HG02973 (cell line): ENCODE measurements at regions not wholly inside any gene's neighbourhood (a gene's known extent, or its start where the extent isn't known, plus 50 kb on each side); places are given as distances from the start of the nearest gene placed in this dataset.

Source experiments
- ATAC-seq: cut with Tn5 transposase; IDR thresholded peaks from one replicate; pipeline ENCODE4 v1.9.1; 2021; ENCODE audit warnings: moderate library complexity; ENCODE audit not compliant: unreplicated experiment

DNA sequence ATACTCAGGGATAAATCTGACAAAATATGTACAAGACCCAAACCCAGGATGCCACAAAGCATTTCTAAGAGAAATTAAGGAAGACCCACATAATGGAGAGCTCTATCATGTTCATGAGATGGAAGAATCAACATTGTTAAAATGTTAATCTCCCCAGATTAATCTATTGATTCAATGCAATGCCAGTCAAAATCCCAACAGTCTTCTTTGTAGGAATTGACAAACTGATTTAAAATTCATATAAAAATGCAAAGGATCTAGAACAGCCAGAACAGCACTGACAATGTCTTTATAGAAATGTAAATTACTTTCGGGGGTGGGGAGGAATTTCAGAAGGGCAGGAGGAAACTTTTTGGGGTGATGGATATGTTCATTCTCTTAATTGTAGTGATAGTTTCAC, 281.6 kb upstream of the SEMA6A start:
- ATAC-seq, result no peak

DNA sequence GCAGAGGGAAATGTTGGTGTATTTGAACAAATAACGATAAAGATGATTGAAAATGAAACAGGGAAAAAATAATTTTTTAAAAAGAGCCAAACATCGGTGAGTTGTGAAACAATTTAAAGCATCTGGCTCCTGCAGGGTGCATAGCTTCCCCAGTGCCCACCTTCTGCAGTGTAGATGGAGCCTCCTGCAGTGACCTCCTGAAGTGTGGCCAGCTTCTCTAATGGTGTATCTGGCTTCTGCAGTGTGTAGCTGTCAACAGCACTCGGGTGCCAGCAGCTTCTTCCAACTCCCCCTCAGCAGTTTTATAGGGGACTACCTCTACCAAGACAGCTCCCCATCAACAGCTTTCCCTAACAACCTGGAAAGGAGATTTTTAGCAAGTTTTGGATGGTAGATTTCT, 279.4 kb upstream of the SEMA6A start:
- ATAC-seq, result no peak

DNA sequence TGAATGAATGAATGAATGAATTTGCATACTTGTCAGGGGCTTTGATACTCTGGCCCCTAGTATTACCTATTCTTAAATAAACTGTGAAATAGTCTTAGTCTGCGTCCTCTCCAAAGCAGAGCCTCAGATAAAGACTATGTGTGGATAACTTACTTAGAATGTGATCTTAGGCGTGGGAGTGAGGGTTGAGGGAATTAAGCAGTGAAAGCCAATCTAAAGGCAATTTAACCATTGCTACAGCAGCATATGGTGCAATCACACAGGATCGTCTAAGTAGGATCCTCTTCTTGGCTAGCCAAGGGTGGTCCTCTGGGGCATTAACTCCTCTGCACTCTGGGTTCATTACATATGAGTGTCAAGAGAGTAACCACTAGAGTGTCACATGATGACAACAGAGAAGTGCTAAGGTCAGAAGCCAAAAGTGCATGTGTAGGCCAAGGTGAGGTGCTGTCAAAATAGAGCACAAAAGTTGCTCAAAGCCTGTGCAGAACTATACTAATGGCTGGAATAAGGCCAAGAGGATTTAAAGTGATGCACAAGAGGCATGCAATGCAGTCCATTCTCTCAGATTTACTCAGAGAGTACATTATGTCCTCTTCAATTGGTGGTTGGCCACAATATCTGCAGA, 274.4 kb upstream of the SEMA6A start:
- no peak for ATAC-seq

DNA sequence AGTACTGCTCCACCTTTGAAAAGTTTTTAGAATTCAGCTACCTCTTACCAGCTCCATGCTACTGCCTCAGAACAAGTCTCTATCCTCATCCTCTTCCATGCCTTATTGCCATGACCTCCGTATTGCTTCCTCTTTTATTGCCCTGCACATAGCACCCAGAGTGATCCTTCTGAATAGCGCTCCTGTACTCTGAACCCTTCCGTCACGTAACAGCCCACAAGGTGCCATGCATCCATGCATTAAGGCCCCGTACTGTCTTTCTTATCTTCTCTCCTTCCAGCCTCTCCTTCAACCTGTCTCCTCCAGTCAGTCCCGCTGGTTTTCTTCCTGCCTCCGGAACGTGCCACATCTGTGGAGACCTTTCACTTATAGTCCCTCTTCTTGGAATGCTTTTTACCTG, 273.3 kb upstream of the SEMA6A start:
- no peak for ATAC-seq

DNA sequence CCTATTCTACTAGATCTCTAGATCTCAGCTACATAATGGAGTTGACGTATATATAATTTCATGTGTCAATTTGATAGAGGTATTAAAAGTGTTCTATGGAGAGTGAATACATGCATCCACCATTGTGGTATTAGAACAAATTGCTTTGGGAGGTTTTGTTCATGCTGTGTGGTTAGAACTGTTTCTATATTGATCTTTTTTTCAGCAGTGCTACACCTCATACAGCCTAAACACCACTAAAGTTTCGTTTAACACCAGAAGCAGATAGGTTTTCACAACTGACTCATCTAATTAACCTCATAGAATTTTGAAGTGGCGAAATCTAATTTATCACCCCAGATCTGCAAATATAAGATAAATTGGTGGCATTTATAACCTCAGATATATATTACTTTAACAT, 269.4 kb upstream of the SEMA6A start:
- no peak for ATAC-seq

DNA sequence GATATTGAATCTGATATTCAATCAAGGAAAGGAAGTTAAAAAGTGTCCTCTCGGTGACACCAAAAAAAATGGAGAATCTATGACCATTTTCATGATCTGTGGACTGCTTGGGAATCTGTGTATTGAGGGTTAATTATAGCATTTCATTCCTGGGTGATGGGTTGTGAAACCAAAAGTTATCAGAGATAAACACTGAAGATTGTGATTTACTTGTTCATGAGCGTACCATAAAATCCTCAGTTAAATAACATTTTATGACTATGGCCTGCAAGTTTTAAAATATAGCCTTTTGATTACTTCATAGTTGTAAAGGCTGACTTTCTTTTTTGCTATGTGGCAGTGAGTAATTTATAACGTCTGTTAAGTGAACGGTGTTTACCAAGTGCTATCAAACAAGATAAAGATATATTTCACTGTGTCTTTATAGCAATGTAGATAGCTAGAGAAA, 267.9 kb upstream of the SEMA6A start:
- no peak for ATAC-seq

DNA sequence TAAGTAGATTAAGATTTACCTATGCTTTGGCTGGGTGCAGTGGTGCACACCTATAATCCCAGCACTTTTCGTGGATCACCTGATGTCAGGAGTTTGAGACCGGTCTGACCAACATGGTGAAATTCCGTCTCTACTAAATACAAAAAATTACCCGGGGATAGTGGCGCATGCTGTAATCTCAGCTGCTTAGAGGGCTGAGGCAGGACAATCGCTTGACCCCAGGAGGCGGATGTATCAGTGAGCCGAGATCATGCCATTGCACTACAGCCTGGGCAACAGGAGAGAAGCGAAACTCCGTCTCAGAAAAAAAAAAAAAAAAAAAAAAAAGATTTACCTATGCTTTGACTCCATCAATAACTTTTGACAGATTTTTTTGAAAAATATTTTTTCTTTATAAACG, 267.1 kb upstream of the SEMA6A start:
- no peak for ATAC-seq

DNA sequence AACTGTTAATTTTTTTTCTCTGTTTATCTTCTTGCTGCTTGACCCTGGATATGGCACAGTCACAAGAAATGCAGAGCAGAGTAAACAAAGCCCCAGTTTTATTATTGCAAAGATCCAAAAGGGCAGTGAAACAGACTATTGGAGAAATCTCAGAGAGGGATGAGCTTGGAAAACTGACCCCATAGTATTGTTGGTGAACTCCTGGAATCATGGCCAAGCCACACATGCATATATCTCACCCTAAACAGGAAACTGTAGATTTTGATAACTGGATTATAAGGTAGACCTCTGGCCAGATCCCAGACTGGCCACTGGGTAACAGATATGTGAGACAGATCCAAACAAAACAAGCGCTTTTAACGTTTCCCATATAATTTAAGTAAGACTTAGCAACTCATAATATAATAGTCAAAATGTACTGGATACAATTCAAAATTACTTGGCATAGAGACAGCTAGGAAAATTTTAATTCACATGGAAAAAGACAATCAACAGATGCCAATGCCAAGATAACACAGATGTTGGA, 263.5 kb upstream of the SEMA6A start:
- ATAC-seq, result no peak

DNA sequence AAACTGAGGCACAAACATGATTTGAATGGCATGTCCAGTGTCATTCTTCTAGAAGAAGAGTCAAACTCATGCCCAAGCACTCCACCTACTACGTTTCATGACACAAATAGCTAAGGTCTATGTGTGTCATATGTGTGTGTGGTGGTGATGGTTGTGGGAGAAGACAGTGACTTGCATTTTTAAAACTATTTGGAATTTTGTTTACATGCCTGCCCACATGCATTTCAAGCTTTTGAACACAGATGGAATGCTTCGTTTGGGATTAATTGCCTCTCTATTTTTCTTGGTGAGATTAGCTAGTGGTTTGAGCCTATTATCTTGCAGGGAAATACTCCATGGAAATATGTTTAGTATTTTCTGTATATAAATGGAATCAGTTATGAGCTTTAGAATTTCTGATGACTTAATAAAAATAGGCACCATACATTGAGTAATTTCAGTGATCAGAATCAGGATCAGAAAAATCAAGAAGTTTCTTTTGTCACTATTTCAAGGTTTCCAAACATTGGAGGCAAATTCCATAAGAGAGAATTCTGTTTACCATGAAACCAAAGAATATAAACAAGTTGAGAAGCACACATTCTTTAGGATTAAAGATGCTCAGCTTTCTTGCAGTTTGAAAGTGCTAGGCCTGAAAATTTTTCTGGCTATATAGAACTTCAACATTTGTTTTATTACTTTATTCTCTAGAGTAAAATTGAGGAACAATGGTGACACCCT, 260.3 kb upstream of the SEMA6A start:
- no peak for ATAC-seq

DNA sequence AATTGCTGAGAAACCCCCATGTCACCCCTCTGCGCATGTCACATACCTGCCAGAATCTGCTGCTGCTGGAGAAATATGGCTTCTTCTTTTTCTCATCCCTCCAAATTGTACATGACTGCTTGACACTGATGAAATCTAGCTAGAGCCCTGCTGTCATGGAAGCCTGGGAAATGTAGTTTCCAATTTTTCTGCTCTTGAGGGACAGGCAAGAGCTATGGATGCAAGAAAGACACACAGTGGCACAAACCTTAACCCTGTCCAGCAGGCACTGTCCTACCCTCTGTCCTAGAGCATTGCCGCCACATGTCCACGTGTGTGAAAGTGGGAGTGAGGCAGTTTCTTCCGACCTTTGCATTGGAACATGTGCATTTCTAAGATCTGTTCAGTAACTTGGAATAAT, 255.5 kb upstream of the SEMA6A start:
- no peak for ATAC-seq

DNA sequence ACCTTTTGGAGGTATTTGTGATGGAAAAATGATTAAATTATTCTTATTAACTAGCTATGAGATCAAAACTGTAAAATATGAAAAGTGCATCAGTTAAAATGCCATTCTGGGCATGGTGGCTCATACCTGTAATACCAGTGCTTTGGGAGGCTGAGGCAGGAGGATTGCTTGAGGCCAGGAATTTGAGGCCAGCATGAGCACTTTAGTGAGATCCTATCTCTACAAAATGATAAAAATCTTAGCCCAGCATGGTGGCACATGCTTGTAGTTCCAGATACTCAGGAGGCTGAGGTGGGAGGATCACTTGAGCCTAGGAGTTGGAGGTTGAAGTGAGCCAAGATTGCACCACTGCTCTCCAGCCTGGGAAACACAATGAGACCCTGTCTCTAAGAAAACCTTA, 252.5 kb upstream of the SEMA6A start:
- ATAC-seq, result no peak

DNA sequence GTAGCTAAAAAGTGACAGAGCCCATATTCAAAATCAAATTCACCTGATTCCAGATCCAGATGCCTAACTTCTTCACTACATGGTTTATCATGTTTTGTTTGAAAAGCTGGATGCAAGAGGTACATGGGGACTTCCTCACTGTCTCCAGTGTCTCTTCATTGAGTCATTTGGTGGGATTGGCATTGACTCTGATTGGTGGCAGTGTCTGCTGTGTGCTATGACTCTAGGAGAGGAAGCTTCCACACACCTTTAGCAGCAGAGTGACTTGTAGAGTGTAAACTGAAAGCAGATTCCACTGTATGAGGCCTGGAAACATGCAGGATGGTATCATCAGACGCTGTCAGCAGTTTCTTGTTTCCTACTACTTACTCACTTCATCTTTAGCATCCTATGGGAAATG, 250.9 kb upstream of the SEMA6A start:
- no peak for ATAC-seq

DNA sequence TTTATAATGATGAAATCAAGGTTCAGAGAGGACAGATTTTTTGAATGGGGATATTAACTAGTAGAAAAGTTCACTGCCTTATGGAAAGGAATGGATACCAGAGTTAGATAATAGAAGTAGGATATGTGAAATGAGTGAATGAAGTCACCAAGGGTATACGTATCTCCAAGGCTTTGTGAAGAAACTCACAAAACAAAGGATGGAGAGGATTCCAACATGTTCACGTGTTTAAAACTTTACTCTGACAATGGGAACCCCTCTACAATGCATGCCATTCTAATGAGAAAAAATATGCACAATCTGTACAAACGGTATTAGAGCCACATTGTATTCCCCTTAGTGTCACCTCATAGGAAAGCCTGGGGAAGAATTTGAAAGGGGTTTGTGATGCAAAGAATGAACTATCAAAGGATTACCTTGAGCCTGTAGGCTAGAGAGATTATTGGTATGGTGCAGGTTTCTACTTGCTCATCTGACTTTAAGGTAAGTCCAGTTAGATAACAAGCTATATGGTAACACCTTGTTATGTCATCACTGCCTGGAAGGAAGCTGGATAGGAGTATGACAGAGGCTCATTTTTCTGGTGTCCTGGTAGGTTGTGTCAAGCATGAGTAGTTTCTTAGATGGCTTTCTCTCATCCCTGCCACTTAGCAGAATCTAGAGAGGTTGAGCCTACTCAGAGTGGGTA, 250.3 kb upstream of the SEMA6A start:
- no peak for ATAC-seq

DNA sequence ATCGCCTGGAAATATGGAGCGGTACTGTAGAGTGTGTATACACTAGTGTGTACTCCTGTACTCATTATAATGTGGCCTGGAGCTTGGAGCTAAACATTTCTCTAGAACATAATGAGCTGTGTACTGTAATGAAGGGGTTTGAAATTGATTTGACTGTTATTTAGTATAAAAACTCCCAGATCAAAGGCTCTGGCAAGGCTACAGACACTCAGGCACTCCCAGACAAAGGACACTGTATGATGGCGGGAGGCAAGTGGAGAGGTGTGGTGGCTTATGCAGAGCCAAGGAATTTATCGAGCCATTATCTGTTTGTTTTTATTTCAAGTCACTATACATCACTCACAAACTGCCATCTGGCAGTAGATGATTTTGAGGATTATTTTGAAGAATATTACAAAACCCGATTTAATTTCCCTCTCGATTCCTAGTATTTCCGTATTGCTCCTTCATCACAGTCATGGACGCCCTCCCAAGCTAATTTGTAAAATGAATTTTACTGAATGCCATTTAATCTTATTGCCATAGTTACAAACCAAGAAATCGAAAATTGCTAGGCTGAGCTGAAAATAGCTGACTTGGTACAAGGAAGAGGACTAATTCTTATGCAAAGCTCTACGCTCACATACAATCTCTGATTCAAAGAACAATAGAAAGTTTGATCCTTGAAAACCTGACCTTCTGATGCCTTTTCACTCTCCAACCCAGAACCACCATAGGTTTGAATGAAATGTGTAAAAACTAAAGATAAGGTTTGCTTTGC, 240.2 kb upstream of the SEMA6A start:
- ATAC-seq, result no peak

DNA sequence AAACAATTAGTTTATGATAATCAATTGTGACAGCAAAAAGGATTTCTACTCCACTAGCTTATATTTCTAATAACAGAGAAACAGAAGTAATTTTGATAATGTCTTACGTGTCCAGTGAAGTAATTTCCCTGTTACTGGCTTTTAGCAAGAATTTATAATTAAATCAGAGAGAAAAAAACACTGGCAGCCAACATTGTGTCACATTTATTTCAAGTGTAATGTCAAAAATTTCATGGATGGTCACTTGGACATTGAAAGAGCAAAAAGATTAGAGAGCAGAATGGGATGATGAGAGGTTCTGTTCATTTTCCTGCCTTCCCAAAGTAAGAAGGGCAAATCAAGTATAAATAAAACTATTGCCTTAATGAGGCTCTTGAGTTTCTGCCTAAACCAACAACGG, 239.3 kb upstream of the SEMA6A start:
- ATAC-seq, result no peak

DNA sequence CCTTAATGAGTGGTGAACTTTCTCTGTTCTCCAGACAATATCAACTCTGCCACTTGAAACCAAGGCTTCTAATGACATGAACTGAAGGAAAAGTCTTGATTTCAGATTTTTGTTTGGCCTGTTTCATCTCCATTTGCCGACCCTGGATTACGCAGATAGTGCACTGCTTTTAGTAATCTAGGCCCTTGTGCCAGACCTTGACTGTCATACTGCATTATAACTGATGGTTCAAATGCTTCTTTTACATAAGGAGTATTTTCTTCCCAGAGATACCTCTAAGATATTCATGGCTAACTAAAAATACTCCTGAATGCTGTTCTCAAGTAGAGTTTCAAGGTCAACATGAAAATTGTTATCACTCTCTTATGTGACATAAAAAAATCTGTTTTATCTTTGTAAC, 238.7 kb upstream of the SEMA6A start:
- ATAC-seq, result no peak

DNA sequence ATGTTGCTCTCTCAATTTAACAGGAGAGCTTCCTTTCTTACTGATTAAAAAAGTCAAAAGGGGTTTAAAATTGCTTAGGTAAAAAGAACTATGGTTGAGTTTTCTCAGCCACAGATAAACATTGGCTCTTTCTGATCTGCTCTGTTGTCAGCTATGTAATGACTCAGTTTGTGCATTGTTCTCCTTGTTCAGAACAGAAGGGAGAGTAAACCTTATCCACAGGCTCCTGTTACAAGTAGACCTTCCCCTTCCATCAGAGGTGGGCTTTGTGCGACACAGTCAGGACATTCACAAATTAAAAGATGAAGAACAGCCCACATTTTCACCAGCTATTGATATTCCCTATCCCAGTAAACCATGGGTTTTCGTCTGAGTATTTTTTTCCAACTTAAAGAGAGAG, 236.3 kb upstream of the SEMA6A start:
- ATAC-seq, result no peak

DNA sequence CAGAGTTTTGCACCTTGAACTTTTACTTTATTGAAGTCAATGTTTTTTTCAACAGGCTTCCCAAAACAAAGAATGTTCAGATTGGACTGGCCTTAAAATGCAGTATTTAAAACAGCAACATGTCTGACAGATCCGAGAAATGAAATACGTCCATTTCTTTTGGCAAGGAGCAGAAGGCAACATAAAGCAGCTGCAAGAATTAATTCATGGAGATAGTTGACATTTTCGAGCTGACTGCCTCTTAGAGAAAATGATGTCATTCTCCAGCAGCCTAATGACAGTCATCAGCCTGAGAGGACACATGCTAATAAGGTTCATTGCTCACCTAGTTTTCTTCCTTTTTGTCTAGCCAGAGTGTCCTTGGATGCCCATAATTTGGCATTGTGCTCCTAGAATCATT, 232.2 kb upstream of the SEMA6A start:
- no peak for ATAC-seq

DNA sequence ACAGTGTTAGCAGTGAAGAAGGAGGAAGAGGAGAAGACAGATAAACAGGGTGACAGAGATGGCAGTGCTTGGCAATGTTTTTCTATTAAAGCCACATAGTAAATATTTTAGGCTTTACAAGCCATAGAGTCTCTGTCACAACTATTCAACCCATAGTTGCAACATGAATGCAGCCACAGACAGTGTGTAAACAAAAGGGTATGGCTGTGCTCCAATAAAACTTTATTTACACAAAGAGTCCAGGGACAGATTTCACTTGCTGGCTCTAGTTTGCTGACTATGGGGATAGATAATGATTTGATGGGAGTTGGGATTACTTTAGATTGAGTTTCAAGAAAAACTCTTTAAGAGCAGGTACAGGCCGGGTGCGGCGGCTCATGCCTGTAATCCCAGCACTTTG, 224.8 kb upstream of the SEMA6A start:
- ATAC-seq, result no peak

DNA sequence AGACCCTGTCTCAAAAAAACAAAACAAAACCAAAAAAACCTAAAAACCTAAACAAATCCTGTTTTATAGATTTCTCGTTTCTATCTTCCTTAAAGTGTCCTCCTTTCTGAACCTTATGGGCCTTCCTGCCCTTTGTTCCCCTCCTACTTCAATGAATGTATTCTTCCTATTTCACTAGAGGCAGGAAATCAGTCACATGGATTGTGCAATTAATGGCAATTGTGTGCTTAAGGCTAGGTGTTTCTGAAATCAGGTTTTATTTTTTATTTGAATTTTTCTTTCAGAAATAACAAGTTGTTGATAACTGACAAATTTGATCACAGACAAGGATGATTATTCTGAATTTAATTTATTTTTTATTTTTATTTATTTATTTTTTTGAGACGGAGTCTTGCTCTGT, 220.6 kb upstream of the SEMA6A start:
- no peak for ATAC-seq

DNA sequence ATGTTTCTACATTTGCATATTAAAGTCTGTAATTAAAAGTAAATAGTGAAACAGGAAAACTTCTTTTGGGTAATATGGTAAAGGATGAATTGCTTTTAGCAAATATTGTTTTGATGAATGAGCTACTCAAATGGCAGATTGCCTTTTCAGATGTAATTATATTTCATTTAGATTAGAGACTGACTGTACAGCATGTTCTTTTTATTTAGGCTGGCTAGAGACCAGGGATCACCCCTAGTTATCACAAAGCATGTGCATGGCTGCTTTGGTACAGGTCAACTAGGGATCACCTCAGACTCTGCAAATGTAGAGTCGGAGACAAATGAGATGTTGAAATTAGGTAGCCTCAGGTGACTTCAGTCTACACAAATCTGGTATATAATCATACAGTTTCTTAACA, 214.9 kb upstream of the SEMA6A start:
- no peak for ATAC-seq
